OCI-LY1 (cell line): ENCODE measurements at regions not wholly inside any gene's neighbourhood (a gene's known extent, or its start where the extent isn't known, plus 50 kb on each side); places are given as distances from the start of the nearest gene placed in this dataset.

Experiments used
- H2AFZ ChIP-seq: fragments of 200-600 bp; sonication (generic), shearing (Covaris generic); 2 replicates; pipeline ENCODE4 v1.6.0; 2014; ENCODE audit warnings: antibody characterized with exemption, mild to moderate bottlenecking, low read length
- H3F3A ChIP-seq: fragments of 200-600 bp; sonication (generic), shearing (Covaris generic); 2 replicates; pipeline ENCODE4 v1.6.0; 2014; ENCODE audit warnings: mild to moderate bottlenecking, antibody characterized with exemption, low read length, moderate library complexity; ENCODE audit not compliant: insufficient read depth
- H3K27ac ChIP-seq: fragments of 200-600 bp; sonication (generic); 2 replicates; pipeline ENCODE4 v1.5.1; 2014; ENCODE audit warnings: low read length, mixed run types, mild to moderate bottlenecking, low read depth; ENCODE audit not compliant: poor library complexity, severe bottlenecking
- H3K27me3 ChIP-seq: fragments of 200-600 bp; sonication (generic); 2 replicates; pipeline ENCODE4 v1.6.0; 2014; ENCODE audit warnings: antibody characterized with exemption, mild to moderate bottlenecking, low read length, moderate library complexity; ENCODE audit not compliant: insufficient read depth
- H3K36me3 ChIP-seq: fragments of 200-600 bp; sonication (generic); 2 replicates; pipeline ENCODE4 v1.6.1; 2014; ENCODE audit warnings: mild to moderate bottlenecking, antibody characterized with exemption, low read length, moderate library complexity, mixed read lengths; ENCODE audit not compliant: insufficient read depth
- H3K4me1 ChIP-seq: fragments of 200-600 bp; sonication (generic); 2 replicates; pipeline ENCODE4 v1.5.1; 2014; ENCODE audit warnings: mild to moderate bottlenecking, low read length, moderate library complexity; ENCODE audit not compliant: insufficient read depth, severe bottlenecking
- H3K4me2 ChIP-seq: fragments of 200-600 bp; sonication (generic), shearing (Covaris generic); 2 replicates; pipeline ENCODE4 v1.6.1; 2014; ENCODE audit warnings: low read length
- H3K4me3 ChIP-seq: fragments of 200-600 bp; sonication (generic); 2 replicates; pipeline ENCODE4 v1.5.1; 2014; ENCODE audit warnings: low read length, low read depth, mild to moderate bottlenecking, mixed read lengths; ENCODE audit not compliant: poor library complexity, severe bottlenecking
- H3K79me2 ChIP-seq: fragments of 200-600 bp; shearing (Covaris generic); 2 replicates; pipeline ENCODE4 v1.6.1; 2016; ENCODE audit warnings: mixed run types, low read length, mixed read lengths; ENCODE audit not compliant: insufficient read depth
- H3K9ac ChIP-seq: fragments of 200-600 bp; sonication (generic), shearing (Covaris generic); 2 replicates; pipeline ENCODE4 v1.6.1; 2014; ENCODE audit warnings: mild to moderate bottlenecking, low read length, mixed read lengths
- H3K9me2 ChIP-seq: fragments of 200-600 bp; sonication (generic), shearing (Covaris generic); 2 replicates; pipeline ENCODE4 v1.6.1; 2014; ENCODE audit warnings: low read depth, mild to moderate bottlenecking, low read length, mixed read lengths
- H3K9me3 ChIP-seq: fragments of 200-600 bp; shearing (Covaris generic); 2 replicates; pipeline ENCODE4 v1.6.1; 2014; ENCODE audit warnings: low read length, mixed read lengths
- H4K20me1 ChIP-seq: fragments of 200-600 bp; sonication (generic), shearing (Covaris generic); 2 replicates; pipeline ENCODE4 v1.6.0; 2016; ENCODE audit warnings: mild to moderate bottlenecking, low read length; ENCODE audit not compliant: insufficient read depth
- EZH2 ChIP-seq: fragments of 200-600 bp; sonication (generic), shearing (Covaris generic); IDR thresholded peaks from 2 replicates; pipeline ENCODE4 v1.8.0; 2017; ENCODE audit warnings: borderline replicate concordance, mixed run types, mild to moderate bottlenecking, antibody characterized with exemption, low read length, moderate library complexity, mixed read lengths
- TF ChIP-seq, protein P1 (sequence below): fragments of 200-600 bp; sonication (generic), shearing (Covaris generic); IDR thresholded peaks from 2 replicates; pipeline ENCODE4 v1.5.1; 2017; ENCODE audit warnings: mild to moderate bottlenecking, antibody characterized with exemption, low read length, moderate library complexity, mixed read lengths

GRCh38 chrY:19644889-19645638, 99.5 kb downstream of the KDM5D start:
- Histone ChIP-seq H3K4me2 (no peak overlapping the region), H2AFZ (no peak overlapping the region), H3K27ac (no peak overlapping the region), H3K27me3 (no peaks in the 10 kb centered on the region), H3K9ac (no peak overlapping the region), H3K4me3 (no peak overlapping the region), H4K20me1 (no peaks in the 10 kb centered on the region), H3K9me3 (no peaks in the 10 kb centered on the region), H3K79me2 (no peaks in the 10 kb centered on the region), H3K9me2 (no peaks in the 10 kb centered on the region), H3K36me3 (no peaks in the 10 kb centered on the region), H3F3A (no peaks in the 10 kb centered on the region), H3K4me1 (no peaks in the 10 kb centered on the region)
- TF ChIP-seq EZH2: no peak
- TF ChIP-seq, protein P1, sequence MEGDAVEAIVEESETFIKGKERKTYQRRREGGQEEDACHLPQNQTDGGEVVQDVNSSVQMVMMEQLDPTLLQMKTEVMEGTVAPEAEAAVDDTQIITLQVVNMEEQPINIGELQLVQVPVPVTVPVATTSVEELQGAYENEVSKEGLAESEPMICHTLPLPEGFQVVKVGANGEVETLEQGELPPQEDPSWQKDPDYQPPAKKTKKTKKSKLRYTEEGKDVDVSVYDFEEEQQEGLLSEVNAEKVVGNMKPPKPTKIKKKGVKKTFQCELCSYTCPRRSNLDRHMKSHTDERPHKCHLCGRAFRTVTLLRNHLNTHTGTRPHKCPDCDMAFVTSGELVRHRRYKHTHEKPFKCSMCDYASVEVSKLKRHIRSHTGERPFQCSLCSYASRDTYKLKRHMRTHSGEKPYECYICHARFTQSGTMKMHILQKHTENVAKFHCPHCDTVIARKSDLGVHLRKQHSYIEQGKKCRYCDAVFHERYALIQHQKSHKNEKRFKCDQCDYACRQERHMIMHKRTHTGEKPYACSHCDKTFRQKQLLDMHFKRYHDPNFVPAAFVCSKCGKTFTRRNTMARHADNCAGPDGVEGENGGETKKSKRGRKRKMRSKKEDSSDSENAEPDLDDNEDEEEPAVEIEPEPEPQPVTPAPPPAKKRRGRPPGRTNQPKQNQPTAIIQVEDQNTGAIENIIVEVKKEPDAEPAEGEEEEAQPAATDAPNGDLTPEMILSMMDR: no peak

GRCh38 chrY:19637651-19638347, 106.7 kb downstream of the KDM5D start:
- Histone ChIP-seq H3K9me3 (no peaks in the 10 kb centered on the region), H3K36me3 (no peaks in the 10 kb centered on the region), H3F3A (no peaks in the 10 kb centered on the region), H3K9me2 (no peaks in the 10 kb centered on the region), H3K79me2 (no peaks in the 10 kb centered on the region), H3K9ac (no peak overlapping the region), H4K20me1 (no peaks in the 10 kb centered on the region), H3K4me1 (no peaks in the 10 kb centered on the region), H3K27ac (no peak overlapping the region), H2AFZ (no peak overlapping the region), H3K4me2 (no peak overlapping the region), H3K4me3 (no peak overlapping the region), H3K27me3 (no peaks in the 10 kb centered on the region)
- TF ChIP-seq EZH2: no peak
- TF ChIP-seq, protein P1: no peak

GRCh38 chrY:19628926-19629325, 115.6 kb downstream of the KDM5D start:
- Histone ChIP-seq H3K79me2 (no peaks in the 10 kb centered on the region), H3K9me3 (no peaks in the 10 kb centered on the region), H2AFZ (no peak overlapping the region), H3K27me3 (no peaks in the 10 kb centered on the region), H3K4me2 (no peak overlapping the region), H3K4me1 (no peaks in the 10 kb centered on the region), H3K27ac (no peak overlapping the region), H3K9ac (no peak overlapping the region), H3K9me2 (no peaks in the 10 kb centered on the region), H3K36me3 (no peaks in the 10 kb centered on the region), H3K4me3 (no peak overlapping the region), H3F3A (no peaks in the 10 kb centered on the region), H4K20me1 (no peaks in the 10 kb centered on the region)
- no peak for TF ChIP-seq EZH2
- TF ChIP-seq, protein P1: no peak
